Activated effector memory CD4-positive, alpha-beta T cell treated with Interleukin-2 at 50 U/mL for 16 hours (primary cell): ENCODE measurements at regions not wholly inside any gene's neighbourhood (a gene's known extent, or its start where the extent isn't known, plus 50 kb on each side); places are given as distances from the start of the nearest gene placed in this dataset.
A peak's percentile ranks its signal among the peaks of the same experiment; 100 is the strongest.
"Not testable (repeated sequence)": the region's sequence is repeated elsewhere in the genome, so short reads cannot be mapped to it uniquely, and the experiment has no call there.

Experiments used
- DNase-seq: peaks from one replicate; pipeline ENCODE4 v3.0.0-alpha.2; 2020

DNA sequence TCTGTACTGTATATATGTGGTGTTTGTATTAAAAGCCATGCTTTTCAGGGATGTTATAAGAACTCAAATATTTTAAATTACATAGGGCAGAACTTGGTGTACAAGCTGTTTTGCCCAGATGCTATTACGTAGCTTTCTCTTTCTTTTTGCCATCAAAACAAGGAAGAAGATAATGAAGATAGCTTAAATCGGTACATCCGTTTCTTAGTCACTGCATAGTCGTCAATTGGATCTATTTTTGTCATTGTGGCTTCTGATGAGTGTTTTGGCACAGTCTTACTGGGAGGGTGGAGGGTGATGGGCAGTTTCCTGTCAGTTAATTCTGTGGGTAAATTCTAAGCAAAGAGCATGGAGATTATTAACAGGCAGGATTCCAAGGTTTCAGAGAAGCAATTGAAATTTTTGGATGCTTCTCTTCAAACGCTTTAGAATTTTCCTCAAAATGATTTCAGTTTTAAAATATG is 649.1 kb upstream of the GJE1 start:
- peak; percentile 16 for DNase-seq

DNA sequence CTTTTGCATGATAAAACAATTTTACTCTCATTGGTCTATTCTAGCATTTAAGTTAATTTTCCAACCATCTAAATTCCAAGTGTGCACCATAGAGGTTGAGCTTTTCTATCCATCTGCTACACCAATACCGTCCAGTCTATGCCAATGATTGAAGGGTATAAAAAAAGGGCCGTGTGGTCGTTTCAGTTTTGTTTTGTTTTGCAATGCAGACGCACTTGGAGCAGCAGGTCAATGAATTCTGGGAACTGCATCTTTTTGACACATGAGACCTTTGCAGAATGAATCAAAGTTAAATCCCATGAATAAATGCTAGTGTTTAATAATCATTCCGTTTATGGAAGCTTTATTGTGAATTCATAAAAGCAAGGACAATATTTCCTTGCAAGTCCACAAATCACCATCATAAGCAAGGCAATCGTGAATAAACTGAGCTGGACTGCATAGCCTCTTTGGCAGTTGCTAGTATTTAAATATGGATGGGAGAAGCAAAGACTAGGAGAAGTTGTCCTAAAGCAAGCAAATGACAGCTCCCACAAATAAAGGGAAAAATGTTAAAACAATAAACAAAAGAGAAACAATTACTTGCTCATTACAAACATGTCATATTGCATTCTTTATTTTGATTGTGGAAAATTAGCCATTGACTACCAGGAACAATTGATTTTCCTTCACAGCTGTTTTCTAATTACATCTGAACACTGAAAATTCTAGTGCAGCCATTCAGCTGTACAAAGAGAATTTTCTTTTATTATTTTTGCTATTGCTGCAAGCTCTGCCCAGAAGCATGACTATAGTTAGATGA is 649.7 kb upstream of the GJE1 start:
- no peak for DNase-seq

DNA sequence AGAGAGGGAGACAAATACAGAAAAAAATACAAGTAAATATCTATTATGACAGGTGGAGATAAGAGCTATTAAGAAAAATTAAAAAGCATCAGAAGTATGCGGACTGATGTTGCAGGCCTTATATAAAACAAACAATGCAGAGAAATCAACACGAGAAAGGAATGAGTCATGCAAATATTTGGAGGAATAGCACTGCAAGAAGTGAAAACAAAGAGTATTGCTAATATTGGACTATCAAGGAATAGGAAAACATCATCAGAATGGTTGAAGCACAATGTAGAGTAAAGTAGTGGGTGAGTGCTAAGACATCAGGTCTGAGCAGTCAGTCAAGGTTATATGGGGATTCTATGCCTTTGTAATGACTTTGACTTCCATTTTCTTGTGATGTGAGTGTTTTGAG is 657.5 kb upstream of the GJE1 start:
- no peak for DNase-seq

DNA sequence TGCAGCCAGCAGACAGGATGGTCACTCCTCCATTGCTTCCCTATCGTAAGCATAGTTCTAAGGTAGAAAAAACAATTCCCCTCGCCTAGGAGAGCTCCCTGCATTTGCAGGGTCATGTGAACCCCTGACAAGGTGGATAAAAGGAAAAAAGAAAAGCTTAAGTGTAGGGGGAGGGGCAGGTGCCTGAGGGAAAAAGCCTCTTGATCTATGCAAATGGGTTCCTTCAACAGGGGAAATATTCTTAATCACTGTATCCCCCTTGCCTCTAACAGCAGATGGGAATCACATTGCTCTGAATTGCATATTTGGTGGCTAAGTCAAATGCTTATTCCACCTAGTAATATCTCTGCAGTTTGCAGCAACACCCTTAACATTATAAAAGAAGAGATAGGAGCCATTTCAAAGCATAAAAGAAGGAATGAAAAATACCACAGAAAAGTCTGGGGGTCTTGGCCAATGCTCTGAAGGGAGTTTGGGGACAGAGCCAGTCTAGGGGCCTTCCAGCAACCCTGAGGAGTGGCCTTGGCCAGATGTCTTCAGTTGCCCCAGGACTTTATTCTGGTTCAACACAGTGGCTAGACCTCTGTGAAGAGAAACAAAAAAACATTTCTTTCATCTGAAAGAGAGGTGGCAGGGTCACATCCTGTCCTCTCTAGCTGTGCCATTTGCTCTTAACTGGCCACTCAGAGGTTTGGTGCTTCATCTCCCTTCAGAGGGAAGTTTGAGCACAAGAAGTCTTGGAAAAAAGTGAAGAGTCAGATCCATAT is 660.4 kb upstream of the GJE1 start:
- DNase-seq: no peak

DNA sequence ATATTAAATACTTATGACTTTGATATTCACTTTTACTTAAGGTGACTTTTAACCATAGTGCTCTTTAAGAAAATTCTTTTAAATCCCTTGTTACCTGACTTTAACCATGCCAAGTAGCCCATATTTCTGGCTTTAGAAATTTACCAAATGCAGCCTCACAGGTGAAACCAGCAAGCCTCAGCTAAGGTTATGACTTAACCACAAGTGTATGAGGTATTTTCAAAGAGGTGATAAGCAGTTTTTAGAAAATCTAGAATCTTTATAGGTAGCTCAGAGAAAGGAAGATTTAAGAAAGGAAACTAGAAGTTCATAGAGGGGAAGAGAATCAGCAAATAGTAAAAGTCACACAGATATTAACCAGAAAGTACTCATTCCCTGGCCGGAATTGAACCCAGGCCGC is 661.9 kb upstream of the GJE1 start:
- DNase-seq: no peak

DNA sequence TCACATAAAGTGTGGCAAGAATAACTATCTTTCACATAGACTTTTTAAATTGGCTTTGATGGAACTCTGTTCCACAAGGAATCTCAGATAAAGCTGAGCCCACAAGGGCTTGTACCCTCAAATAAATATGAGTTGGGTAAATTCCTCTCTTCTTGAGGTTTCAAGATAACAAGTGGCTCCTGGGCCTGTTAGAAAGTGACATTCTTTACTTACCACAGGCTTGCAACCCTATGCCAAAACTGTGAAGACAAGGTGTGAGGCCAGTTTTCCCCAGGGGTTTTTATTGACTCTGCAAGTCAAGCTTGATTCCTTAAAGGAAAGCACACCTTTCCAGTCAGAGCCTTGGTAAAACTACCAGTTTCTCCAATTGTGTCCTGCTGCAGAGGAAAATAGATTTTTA is 664.8 kb upstream of the GJE1 start:
- DNase-seq: no peak

DNA sequence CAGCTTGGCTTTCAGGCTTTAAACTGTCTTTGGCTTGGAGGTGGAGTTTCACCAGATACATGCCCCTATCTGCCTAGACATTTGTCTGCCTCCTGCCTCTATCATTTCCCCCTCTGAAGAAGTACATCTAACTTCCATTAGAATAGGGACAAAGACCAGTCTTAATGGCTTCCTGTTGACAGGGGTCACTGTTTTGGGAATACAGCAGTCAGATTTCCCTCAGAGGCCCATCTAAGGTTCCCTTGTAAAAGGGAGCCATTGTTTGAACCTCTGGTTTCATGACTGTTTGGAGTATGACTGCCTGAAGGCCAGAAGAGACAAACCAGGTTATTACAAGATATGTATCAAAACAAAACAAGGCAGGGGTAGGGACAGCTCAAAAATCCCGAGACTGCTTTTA is 665.7 kb upstream of the GJE1 start:
- no peak for DNase-seq

DNA sequence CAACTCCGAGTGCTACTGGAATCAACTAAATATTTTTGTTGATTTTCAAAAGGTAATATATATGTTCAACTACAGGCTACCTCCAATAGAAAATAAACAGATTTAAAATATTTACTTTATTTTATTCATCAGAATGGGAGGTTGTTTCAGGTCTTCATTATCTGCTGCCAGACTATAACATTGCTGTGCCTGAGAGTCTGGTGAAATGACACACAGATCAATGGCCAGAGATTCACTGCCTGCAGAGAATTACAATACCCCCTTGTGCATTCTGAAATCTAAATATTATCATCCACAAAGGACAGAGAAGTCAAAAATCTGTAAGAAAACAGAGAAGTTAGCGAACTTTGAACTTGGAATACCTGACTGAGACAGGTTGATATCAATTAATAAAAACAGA is 667.8 kb upstream of the GJE1 start:
- no peak for DNase-seq

DNA sequence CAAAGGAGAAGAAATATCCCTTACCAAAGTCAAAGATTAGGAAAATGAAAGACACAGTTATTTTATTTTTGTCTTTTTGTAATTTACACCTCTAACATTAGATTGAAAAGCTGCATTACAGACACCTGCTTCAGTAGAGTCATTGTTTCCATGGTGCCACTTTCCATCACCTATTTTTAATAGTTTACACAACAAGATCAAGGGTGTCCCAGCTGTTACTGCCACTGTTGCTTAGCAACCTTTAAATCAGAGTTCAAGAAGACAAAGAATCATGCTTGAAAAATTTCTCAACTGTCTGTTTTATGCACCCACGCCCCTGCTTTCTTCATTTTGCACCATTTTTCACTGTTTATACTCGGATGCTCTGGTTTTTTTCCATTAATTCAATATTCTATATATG is 668.2 kb upstream of the GJE1 start:
- DNase-seq: no peak

DNA sequence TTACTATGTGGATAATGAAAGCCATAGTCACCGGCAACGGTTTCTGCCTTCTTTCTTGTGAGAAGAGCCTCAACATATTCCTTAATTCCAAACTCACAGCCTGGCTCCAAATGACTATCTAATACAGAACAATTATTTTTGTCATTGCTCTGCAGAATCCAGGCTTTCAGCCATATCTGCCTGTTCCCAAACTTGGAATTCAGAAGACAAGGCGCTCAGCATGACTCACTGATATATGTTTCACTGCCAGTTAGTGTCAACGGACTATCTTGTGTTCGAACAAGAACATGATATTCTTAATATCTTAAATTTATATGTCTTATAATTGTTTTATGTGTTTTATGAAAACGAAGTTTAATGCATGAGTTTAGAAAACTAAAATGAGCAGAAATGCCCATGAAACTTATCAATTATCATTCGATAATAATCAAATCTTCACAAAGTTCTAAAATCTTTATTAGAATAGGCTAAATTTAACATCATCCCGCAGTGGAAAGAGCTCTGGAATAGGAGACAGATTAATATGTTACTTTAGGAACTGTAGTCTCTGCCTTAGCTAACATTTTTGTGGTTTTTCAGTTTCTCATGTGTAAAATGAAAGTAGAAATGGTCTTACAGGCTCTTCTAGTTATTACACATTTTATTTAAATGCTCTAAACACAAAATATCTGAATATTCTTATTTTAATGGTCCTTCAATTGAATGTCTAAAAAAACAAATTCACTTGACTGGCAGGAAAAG is 669.3 kb upstream of the GJE1 start:
- no peak for DNase-seq

DNA sequence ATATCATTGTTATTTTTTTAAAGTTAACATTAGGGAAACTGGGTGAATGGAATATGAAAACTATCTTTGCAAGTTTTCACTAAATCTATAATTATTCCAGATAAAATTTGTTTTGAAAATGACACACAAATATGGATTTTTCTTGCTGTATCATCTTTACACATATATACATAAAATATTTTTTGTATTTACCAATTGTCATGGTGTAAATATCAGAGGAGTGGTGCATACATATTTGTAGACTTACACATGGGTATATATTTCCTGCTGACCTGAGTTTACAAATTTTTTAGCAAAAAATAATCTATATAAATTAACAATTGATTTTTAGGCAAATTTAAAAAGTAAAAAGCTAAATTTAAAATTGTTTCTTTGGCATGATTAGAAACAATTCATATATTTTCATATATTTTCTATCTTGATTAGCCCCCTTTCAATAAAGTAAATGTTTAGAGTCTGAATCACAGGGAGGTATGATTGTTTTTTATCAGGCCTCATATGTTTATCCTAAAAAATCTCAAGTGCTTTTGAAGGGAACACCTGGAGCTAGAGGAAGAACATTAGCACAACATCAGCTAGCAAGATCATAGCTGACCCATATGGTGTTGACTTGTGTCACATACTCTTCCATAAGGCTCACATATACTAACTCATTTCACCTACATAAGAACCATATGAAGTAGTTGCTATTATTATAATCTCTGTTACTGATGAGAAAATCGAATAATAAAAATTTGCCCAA is 671.8 kb upstream of the GJE1 start:
- no peak for DNase-seq

DNA sequence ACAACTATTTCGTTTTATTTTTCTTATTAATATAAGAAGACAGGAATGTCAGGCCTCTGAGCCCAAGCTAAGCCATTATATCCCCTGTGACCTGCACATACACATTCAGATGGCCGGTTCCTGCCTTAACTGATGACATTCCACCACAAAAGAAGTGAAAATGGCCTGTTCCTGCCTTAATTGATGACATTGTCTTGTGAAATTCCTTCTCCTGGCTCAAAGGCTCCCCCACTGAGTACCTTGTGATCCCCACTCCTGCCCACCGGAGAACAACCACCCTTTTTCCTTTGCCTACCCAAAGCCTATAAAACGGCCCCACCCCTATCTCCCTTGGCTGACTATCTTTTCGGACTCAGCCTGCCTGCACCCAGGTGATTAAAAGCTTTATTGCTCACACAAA is 672.5 kb upstream of the GJE1 start:
- not testable (repeated sequence) for DNase-seq

DNA sequence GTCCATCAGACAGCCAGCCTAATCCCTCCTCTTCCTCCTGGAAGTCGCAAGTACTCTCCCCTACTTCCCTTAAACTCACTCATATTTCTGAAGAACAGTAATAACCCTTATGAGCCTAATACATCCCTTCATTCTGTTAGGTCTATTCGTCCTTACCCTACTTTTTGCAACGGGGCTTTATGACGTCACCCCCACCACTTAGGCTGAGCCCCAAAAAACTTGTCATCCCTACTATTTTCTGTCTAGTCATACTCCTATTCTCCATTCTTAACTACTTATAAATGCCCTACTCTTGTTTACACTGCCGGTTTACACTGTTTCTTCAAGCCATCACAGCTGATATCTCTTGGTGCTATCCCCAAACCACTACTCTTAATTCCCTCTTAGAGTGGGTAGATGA is 674.7 kb upstream of the GJE1 start:
- DNase-seq: not testable (repeated sequence)

DNA sequence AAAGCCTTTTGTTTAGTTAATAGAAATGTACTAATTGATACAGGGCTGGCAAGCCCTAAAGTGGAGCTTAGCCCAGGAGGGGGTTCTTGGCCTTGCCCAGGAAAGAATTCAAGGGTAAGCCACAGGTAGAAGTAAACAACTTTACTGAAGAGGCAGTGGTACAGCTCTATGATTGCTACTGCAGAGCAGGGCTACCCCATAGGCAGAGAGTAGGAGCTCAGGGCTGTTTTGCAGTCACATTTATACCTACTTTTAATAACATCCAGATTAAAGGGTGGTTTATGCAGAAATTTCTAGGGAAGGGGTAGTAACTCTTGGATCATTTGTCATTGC is 680.4 kb upstream of the GJE1 start:
- DNase-seq: no peak

DNA sequence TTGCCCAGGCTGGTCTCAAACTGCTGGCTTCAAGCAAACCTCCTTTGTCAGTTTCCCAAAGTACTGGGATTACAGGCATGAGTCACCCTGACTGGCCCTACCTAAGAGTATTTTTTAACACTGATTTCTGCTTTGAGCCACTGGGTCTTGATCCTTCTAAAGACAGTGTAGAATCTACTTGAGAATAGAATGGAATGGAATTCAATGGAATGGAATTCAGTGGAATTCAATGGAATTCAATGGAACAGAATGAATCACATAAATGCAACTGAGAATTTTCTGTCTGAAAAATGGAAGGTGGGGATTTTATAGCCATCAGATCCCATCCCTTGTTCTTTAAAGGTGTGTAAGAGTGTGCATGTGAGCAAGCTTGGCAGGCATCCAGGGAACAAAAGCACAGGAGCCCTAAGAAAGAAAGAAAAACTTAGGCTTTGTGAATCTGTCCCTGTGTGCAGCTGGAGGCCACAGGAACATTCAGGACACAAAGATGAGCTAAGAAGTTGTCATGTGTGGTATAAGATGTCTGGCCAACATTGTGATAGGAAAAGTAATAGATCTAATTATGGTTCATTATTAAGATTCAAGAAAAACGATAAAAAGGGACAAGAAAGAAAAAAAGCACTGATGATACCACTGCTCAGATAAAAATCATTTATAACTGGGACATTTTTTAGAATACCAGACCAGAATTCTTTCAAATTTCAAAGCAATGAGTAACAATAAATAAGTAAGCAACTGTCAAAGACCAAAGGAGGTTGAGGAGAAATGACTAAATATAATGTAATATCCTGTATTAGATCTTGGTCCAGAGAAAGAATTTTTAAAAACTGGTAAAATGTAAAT is 681.0 kb upstream of the GJE1 start:
- no peak for DNase-seq

DNA sequence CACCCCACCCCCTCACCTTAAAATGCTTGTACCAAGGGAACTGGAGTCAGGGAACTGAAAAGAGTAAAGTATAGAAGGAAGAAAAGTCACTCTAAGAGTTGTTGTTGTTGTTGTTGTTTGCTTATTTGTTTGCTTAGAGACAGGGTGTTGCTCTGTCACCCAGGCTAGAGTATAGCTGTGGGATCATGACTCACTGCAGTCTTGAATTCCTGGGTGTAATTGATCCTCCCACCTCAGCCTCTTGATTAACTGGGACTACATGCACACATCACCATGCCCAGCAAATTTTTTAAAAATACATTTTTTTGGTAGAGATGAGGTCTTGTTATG is 681.6 kb upstream of the GJE1 start:
- DNase-seq: no peak

DNA sequence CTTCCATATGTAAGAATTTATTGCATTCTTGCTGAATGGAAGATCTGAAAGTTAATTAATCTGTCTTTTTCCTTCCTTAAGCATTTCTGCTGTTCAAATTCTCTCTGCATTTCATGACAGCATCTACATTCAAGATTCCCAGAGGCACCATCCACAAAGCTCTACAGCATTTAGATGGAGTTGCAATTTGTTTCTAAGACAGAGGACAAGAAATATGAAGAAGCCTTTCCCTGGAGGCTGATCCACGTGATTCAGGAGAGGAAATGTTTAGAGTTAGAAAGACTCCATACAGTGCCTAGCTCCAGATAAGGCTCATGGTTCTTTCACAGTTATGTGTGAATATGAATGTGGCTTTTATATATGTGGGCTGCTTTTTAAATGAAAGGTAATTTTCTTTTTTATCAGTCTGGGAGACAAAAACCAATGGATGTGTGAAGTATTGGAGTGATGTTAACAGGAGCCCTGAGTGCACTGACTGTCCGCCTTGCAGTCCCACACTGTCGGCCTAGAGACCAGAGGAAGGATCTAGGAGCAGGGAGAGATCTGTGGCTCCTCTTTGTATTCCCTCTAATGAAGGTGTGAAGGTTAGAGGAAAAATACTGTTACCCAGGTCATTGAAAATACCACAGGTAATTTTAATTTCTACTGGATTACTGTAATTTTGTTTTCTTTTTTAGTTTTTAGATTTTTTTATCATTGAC is 686.6 kb upstream of the GJE1 start:
- no peak for DNase-seq

DNA sequence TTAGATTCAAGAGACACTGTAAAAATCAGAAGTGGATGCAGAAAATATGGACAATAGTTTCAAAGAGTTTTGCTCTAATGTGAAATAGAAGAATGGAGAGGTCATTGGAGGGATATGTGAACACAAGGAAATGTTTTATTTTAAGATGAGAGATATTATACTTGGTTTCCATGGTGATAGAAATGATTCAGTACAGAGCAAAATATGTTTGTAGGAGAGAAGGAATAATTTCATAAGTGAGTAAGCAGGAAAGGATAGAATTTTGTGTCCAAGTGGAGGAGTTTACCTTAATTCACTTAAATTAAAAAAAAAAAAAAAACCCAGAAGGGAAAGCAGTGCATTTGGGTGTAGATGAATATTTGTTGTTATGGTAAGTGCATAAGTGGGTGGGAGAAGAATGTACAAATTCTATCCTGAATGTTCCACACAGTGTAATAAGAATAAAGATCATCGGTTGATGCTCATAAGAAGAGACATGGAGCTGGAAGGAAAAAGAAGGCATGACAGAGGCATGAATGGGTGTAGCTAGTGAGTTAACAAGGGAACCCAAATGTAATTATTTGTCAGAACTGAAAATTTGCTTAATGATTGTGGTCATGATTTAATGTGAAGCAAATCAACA is 688.9 kb upstream of the GJE1 start:
- no peak for DNase-seq

DNA sequence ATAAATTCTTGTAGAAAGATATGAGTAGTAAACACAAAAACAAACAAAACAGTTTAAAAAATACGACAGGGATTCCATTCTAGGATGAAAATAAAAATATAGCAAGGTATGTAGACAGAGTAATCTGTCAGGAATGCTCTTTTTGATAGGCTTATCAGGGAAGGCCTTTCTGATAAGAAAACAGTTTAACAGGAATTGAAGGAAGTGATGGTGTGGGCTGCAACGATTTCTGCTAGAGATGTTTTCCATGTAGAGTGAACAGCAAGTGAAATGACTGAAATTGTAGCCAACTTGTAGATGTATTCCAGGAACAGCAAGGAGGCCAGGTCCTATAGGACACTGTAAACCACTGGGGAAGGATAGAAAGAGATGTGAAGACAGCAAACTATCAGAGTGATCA is 689.7 kb upstream of the GJE1 start:
- DNase-seq: no peak

DNA sequence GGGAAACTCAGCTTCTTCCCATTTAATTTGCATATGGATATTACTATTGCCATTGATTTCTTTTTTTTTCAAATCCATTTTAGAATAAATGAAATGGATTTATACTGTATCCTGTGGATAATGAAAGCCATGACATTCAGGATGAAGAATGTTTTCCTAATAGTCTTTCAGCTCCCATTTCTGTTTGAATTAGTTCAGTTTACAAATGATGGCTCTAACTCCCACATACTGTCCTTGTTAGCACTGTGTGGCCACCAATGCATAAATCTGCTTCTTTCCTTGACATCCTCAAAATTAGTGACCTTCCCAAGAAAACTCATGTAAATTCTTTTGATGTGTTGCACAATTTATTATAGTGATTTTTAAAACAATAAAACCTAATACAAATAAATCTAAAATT is 693.2 kb upstream of the GJE1 start:
- DNase-seq: no peak

DNA sequence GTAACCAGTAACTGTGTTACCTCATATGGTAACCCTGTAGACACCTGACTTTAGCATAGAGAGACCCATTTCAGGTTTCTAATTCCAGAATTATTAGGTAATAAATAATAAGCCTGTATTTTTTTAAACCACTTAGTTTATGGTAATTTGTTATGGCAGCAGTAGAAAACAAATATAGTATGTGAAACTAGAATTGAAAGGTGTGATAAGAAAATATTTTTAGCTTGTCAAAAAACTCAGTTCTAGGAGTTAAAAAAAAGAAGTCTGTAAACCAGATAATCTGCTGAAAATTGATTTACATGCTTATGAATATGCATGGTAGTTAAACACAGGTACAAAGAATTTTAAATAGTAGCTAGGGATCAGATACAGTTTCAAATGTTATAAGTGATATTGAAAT is 695.0 kb upstream of the GJE1 start:
- no peak for DNase-seq
